Astrocyte (in vitro differentiated cells and primary cell): ENCODE measurements at regions not wholly inside any gene's neighbourhood (a gene's known extent, or its start where the extent isn't known, plus 50 kb on each side); places are given as distances from the start of the nearest gene placed in this dataset.

Experiments
- EZH2 ChIP-seq: IDR thresholded peaks from 2 replicates; pipeline ENCODE4 v1.6.1; 2012; ENCODE audit warnings: mild to moderate bottlenecking, low read length, inconsistent platforms; ENCODE audit not compliant: insufficient read depth
- TF ChIP-seq, protein P1 (sequence below): IDR thresholded peaks from 2 replicates; pipeline ENCODE4 v1.5.1; 2011; ENCODE audit warnings: low read depth, mild to moderate bottlenecking, inconsistent platforms, low read length, moderate library complexity; ENCODE audit not compliant: insufficient read depth

DNA sequence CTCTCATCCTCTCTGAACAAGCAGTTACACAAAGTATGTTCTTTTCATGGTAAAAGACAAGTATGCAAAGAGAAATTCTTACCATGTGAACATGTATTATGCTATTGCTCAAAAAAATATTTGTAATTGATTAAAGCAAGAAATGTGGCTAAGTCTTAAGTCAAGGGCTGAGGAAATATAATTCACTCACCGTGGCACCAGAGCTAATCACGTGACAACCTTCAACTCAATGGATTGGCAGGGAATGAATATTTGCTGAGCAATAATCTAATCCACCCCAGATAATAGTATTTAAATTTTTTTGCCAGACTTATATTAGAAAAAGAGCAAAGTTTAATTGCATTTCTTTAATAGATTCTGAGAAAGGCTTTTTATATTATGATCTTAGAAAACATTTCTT is 310.2 kb downstream of the HS3ST1 start:
- TF ChIP-seq, protein P1, sequence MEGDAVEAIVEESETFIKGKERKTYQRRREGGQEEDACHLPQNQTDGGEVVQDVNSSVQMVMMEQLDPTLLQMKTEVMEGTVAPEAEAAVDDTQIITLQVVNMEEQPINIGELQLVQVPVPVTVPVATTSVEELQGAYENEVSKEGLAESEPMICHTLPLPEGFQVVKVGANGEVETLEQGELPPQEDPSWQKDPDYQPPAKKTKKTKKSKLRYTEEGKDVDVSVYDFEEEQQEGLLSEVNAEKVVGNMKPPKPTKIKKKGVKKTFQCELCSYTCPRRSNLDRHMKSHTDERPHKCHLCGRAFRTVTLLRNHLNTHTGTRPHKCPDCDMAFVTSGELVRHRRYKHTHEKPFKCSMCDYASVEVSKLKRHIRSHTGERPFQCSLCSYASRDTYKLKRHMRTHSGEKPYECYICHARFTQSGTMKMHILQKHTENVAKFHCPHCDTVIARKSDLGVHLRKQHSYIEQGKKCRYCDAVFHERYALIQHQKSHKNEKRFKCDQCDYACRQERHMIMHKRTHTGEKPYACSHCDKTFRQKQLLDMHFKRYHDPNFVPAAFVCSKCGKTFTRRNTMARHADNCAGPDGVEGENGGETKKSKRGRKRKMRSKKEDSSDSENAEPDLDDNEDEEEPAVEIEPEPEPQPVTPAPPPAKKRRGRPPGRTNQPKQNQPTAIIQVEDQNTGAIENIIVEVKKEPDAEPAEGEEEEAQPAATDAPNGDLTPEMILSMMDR, result no peak
- no peak for TF ChIP-seq EZH2
